GM12878 (cell line): ENCODE measurements at regions not wholly inside any gene's neighbourhood (a gene's known extent, or its start where the extent isn't known, plus 50 kb on each side); places are given as distances from the start of the nearest gene placed in this dataset.

Experiments
- ATAC-seq: fragments of 200-7000 bp; cut with Tn5 transposase; 3 replicates; pipeline ENCODE4 v1.9.1; 2020; ENCODE audit warnings: mild to moderate bottlenecking, moderate library complexity
- BruUV-seq: library from RNA; stranded (reverse); fragments of 400-500 nt; replicated peaks from 2 replicates; lab custom pipeline; 2021; lab: Mats Ljungman, UMichigan
- CTCF ChIA-PET: fragments of 300-600 bp; sonication (Branson Sonifier 250); formaldehyde crosslinking; extraction: SDS; loops from one replicate; lab custom pipeline; 2021; ENCODE audit warnings: inconsistent platforms; lab: Yijun Ruan, JAX
- POLR2A ChIA-PET: fragments of 350-600 bp; formaldehyde crosslinking; extraction: SDS; loops from one replicate; lab custom pipeline; 2021; ENCODE audit warnings: inconsistent platforms; lab: Charles Lee
- RAD21 ChIA-PET: fragments of 300-600 bp; sonication (Branson Sonifier 250); formaldehyde crosslinking; loops from one replicate; lab custom pipeline; 2023; ENCODE audit warnings: antibody characterized with exemption; ENCODE audit not compliant: unreplicated experiment; lab: Charles Lee
- SMC1A ChIA-PET: fragments of 300-600 bp; sonication (Branson Sonifier 250); formaldehyde crosslinking; loops from one replicate; lab custom pipeline; 2023; ENCODE audit not compliant: unreplicated experiment, uncharacterized antibody; lab: Charles Lee
- DNase-seq: peaks from one replicate; pipeline ENCODE4 v3.0.0-alpha.2; 2011; ENCODE audit warnings: low read depth, low spot score
- FAIRE-seq: peaks from 3 replicates; lab custom pipeline; 2011; peaks lifted over from hg19 to GRCh38; lab: Jason Lieb, UNC
- H2AFZ ChIP-seq: 2 replicates; pipeline ENCODE4 v1.6.0; 2011; ENCODE audit warnings: low read depth, low read length, control low read depth; ENCODE audit not compliant: control insufficient read depth
- H3K27ac ChIP-seq: 2 replicates; pipeline ENCODE4 v1.5.1; 2011; ENCODE audit warnings: control low read depth; ENCODE audit not compliant: control insufficient read depth, insufficient read depth
- H3K27me3 ChIP-seq, 2 experiments: replicated peaks in 1 of 2; 2 replicates each; pipeline versions ENCODE4 v1.6.0 to v1.6.1; 2011; ENCODE audit warnings: low read length in 1 of 2; ENCODE audit not compliant: control insufficient read depth in 2 of 2, insufficient read depth in 2 of 2
- H3K36me3 ChIP-seq, 2 experiments: 2 replicates each; pipeline ENCODE4 v1.5.1; 2011; ENCODE audit warnings: low read length in 1 of 2; ENCODE audit not compliant: control insufficient read depth in 2 of 2, insufficient read depth in 2 of 2
- H3K4me1 ChIP-seq: 2 replicates; pipeline ENCODE4 v1.6.1; 2011; ENCODE audit warnings: mild to moderate bottlenecking, low read length, moderate library complexity, mixed read lengths; ENCODE audit not compliant: control insufficient read depth, insufficient read depth
- H3K4me2 ChIP-seq: 2 replicates; pipeline ENCODE4 v1.6.0; 2011; ENCODE audit warnings: control low read depth; ENCODE audit not compliant: control insufficient read depth, insufficient read depth
- H3K4me3 ChIP-seq: fragments of 200-600 bp; sonication (generic); 2 replicates; pipeline ENCODE4 v1.5.1; 2016
- H3K79me2 ChIP-seq: 2 replicates; pipeline ENCODE4 v1.6.0; 2011; ENCODE audit warnings: low read length; ENCODE audit not compliant: control insufficient read depth, insufficient read depth
- H3K9ac ChIP-seq: 2 replicates; pipeline ENCODE4 v1.8.0; 2011; ENCODE audit warnings: low read length, control low read depth, mixed read lengths; ENCODE audit not compliant: control insufficient read depth, insufficient read depth
- H3K9me3 ChIP-seq: replicated peaks from 3 replicates; pipeline ENCODE4 v1.5.1; 2011; ENCODE audit warnings: mild to moderate bottlenecking, low read length; ENCODE audit not compliant: control insufficient read depth, insufficient read depth
- H4K20me1 ChIP-seq: 2 replicates; pipeline ENCODE4 v1.6.0; 2011; ENCODE audit not compliant: control insufficient read depth, insufficient read depth
- BHLHE40 ChIP-seq, 2 experiments: fragments of 450-650 bp in 1 of 2; IDR thresholded peaks; 2 replicates each; pipeline ENCODE4 v1.6.1; 2011 to 2017; ENCODE audit warnings: low read depth in 2 of 2, borderline replicate concordance in 1 of 2, improper control_type of control experiment in 1 of 2, low read length in 1 of 2, mild to moderate bottlenecking in 1 of 2
- NBN ChIP-seq: fragments of 450-650 bp; IDR thresholded peaks from 2 replicates; pipeline ENCODE4 v1.6.1; 2016
- NFYA ChIP-seq: IDR thresholded peaks from 2 replicates; pipeline ENCODE4 v1.6.1; 2011; ENCODE audit warnings: low read depth, mild to moderate bottlenecking, low read length, improper control_type of control experiment, borderline replicate concordance
- PAX8 ChIP-seq: fragments of 450-650 bp; IDR thresholded peaks from 2 replicates; pipeline ENCODE4 v1.6.1; 2017; ENCODE audit warnings: mild to moderate bottlenecking, moderate library complexity
- SMC3 ChIP-seq: IDR thresholded peaks from 2 replicates; pipeline ENCODE4 v1.6.1; 2011; ENCODE audit warnings: low read length, improper control_type of control experiment, borderline replicate concordance
- SP1 ChIP-seq: IDR thresholded peaks from one replicate; pipeline ENCODE4 v1.6.1; 2011; ENCODE audit warnings: low read depth, low read length
- ZBTB33 ChIP-seq: fragments of 450-650 bp; IDR thresholded peaks from 2 replicates; pipeline ENCODE4 v1.6.1; 2017; ENCODE audit warnings: mild to moderate bottlenecking
- ZNF687 ChIP-seq: fragments of 450-650 bp; IDR thresholded peaks from 2 replicates; pipeline ENCODE4 v1.6.1; 2017; ENCODE audit warnings: mild to moderate bottlenecking, moderate library complexity
- ZZZ3 ChIP-seq: IDR thresholded peaks from 2 replicates; pipeline ENCODE4 v1.6.1; 2011; ENCODE audit warnings: low read depth; ENCODE audit not compliant: control insufficient read depth, insufficient read length
- WGBS: methylation state at CpG from one replicate; pipeline ENCODE4 v1.1.6; 2016; ENCODE audit warnings: low lambda C conversion rate; ENCODE audit not compliant: insufficient replicate concordance, insufficient coverage; ENCODE audit errors: missing lambda C conversion rate; 5-methylcytosine and 5-hydroxymethylcytosine counted together
- in situ Hi-C: fragments of 300-500 bp; cut with MboI; formaldehyde crosslinking; loops from 9 replicates; pipeline ENCODE4 v1.14.3; 2018; ENCODE audit warnings: mixed read lengths
- intact Hi-C: fragments of 100-400 bp; cut with micrococcal nuclease; formaldehyde crosslinking; loops from one replicate; pipeline ENCODE4 v1.14.2; 2022; ENCODE audit not compliant: unreplicated experiment

GRCh38 chr15:47987461-47987860 lies 133.3 kb upstream of the SLC24A5 start:
- no TSS peak for BruUV-seq
- no peak for FAIRE-seq
- ChIA-PET RAD21 (interaction anchor here (1.0 to 3.0 kb wide), 10 partner anchors 27 to 792 kb away, joined by 3 to 56 read pairs (median 4); partner anchors contain the start of gene SEMA6D), POLR2A (no interaction called here), SMC1A (interaction anchor here (1.0 to 3.7 kb wide), 12 partner anchors 10 to 799 kb away, joined by 3 to 33 read pairs (median 5); no protein-coding TSS in a partner anchor)
- H3K27ac ChIP-seq, result no peak overlapping the region
- no peak overlapping the region for H2AFZ ChIP-seq
- ATAC-seq, result no peak
- no peak overlapping the region for H3K4me3 ChIP-seq
- H3K36me3 ChIP-seq, result no peaks in the 10 kb centered on the region
- no peak for TF ChIP-seq PAX8
- TF ChIP-seq, all 136 proteins: peak for 0
- Histone ChIP-seq H3K27me3 (no peaks in the 10 kb centered on the region), H3K4me1 (no peaks in the 10 kb centered on the region), H4K20me1 (no peaks in the 10 kb centered on the region), H3K4me2 (no peak overlapping the region), H3K9ac (no peak overlapping the region), H3K79me2 (no peaks in the 10 kb centered on the region), H3K9me3 (no peaks in the 10 kb centered on the region)
- DNase-seq, result no peak
- intact Hi-C loops (loop anchor here (5.0 kb wide), 2 partner anchors 75 to 100 kb away; no protein-coding TSS in a partner anchor), in situ Hi-C loops (loop anchor here (10.0 to 25.0 kb wide), 2 partner anchors 513 to 1675 kb away; no protein-coding TSS in a partner anchor)
- CTCF ChIA-PET, result interaction anchor here (0.5 to 5.9 kb wide), 31 partner anchors 8 to 1682 kb away, joined by 3 to 63 read pairs (median 4); no protein-coding TSS in a partner anchor
- 19% methylated on average over 4 of the region's 4 CpGs for WGBS

GRCh38 chr15:47987908-47988532 lies 132.8 kb upstream of the SLC24A5 start:
- Histone ChIP-seq H3K4me1 (no peaks in the 10 kb centered on the region), H3K4me3 (no peak overlapping the region), H3K79me2 (no peaks in the 10 kb centered on the region), H3K4me2 (no peak overlapping the region), H3K27me3 (no peaks in the 10 kb centered on the region), H3K36me3 (no peaks in the 10 kb centered on the region), H3K9me3 (no peaks in the 10 kb centered on the region), H3K9ac (no peak overlapping the region), H3K27ac (no peak overlapping the region), H4K20me1 (no peaks in the 10 kb centered on the region), H2AFZ (no peak overlapping the region)
- RAD21 ChIA-PET, result interaction anchor here (0.6 to 3.0 kb wide), 13 partner anchors 28 to 793 kb away, joined by 3 to 56 read pairs (median 4); partner anchors contain the start of gene SEMA6D
- intact Hi-C loops (loop anchor here (1.0 to 5.0 kb wide), 5 partner anchors 76 to 792 kb away; no protein-coding TSS in a partner anchor), in situ Hi-C loops (loop anchor here (10.0 to 25.0 kb wide), 2 partner anchors 513 to 1676 kb away; no protein-coding TSS in a partner anchor)
- CTCF ChIA-PET, result interaction anchor here (0.5 to 5.9 kb wide), 35 partner anchors 9 to 1683 kb away, joined by 3 to 63 read pairs (median 4); no protein-coding TSS in a partner anchor
- peak; percentile 38 for DNase-seq
- peak; percentile 99 for ATAC-seq
- BruUV-seq, result no TSS peak
- POLR2A ChIA-PET, result no interaction called here
- 13% methylated on average over 3 of the region's 3 CpGs for WGBS
- peak; percentile 91 for FAIRE-seq
- SMC1A ChIA-PET, result interaction anchor here (0.7 to 3.7 kb wide), 14 partner anchors 10 to 800 kb away, joined by 3 to 33 read pairs (median 4); no protein-coding TSS in a partner anchor
- TF ChIP-seq NBN (no peak), ZZZ3 (no peak), SMC3 (peak; percentile 93), SP1 (no peak), ZNF687 (no peak), BHLHE40 (IDR thresholded peaks at IDR 0.05; ENCODE audit: borderline replicate concordance in 1 of 2, low read depth in 2 of 2, low read length in 1 of 2) (0 out of 4 replicates have a peak, but pooled peaks of 1 of the 2 experiments have one; percentile 26), ZBTB33 (no peak), NFYA (no peak)
